ENCODE measurements at regions not wholly inside any gene's neighbourhood (a gene's known extent, or its start where the extent isn't known, plus 50 kb on each side); places are given as distances from the start of the nearest gene placed in this dataset.
"Not testable (repeated sequence)": the region's sequence is repeated elsewhere in the genome, so short reads cannot be mapped to it uniquely, and the experiment has no call there.

DNA sequence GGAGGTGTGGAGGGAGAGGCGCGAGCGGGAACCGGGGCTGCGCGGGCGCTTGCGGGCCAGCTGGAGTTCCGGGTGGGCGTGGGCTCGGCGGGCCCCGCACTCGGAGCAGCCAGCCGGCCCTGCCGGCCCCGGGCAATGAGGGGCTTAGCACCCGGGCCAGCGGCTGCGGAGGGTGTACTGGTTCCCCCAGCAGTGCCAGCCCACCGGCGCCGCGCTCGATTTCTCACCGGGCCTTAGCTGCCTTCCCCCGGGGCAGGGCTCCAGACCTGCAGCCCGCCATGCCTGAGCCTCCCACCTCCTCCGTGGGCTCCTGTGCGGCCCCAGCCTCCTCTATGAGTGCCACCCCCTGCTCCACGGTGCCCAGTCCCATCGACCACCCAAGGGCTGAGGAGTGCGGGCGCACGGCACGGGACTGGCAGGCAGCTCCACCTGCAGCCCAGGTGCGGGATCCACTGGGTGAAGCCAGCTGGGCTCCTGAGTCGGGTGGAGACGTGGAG, 141.4 kb downstream of the SPRY1 start:
- H3K9me3 ChIP-seq (ENCODE audit: control insufficient read depth in 1 of 2, low read length in 2 of 2); H3K36me3 ChIP-seq (ENCODE audit: insufficient read depth, low read length); H3K27me3 Mint-ChIP-seq; H3K36me3 Mint-ChIP-seq; intact Hi-C loops (cut with micrococcal nuclease); H3K4me1 Mint-ChIP-seq; CTCF ChIA-PET (ENCODE audit: partially characterized antibody); DNase-seq; H3K4me1 ChIP-seq (ENCODE audit: insufficient read depth, low read length); H3K4me3 Mint-ChIP-seq; H3K27ac Mint-ChIP-seq; H3K27ac ChIP-seq (ENCODE audit: low read depth, low read length); POLR2A ChIA-PET (ENCODE audit: partially characterized antibody); H3K4me3 ChIP-seq (ENCODE audit: low read length in 2 of 2); H3K27me3 ChIP-seq (ENCODE audit: insufficient read depth, low read length): not testable (repeated sequence)
- peaks cover 0 to 11% (median 0%) of the 10 kb centered on the region in 8 donors for H3K9me3 Mint-ChIP-seq

DNA sequence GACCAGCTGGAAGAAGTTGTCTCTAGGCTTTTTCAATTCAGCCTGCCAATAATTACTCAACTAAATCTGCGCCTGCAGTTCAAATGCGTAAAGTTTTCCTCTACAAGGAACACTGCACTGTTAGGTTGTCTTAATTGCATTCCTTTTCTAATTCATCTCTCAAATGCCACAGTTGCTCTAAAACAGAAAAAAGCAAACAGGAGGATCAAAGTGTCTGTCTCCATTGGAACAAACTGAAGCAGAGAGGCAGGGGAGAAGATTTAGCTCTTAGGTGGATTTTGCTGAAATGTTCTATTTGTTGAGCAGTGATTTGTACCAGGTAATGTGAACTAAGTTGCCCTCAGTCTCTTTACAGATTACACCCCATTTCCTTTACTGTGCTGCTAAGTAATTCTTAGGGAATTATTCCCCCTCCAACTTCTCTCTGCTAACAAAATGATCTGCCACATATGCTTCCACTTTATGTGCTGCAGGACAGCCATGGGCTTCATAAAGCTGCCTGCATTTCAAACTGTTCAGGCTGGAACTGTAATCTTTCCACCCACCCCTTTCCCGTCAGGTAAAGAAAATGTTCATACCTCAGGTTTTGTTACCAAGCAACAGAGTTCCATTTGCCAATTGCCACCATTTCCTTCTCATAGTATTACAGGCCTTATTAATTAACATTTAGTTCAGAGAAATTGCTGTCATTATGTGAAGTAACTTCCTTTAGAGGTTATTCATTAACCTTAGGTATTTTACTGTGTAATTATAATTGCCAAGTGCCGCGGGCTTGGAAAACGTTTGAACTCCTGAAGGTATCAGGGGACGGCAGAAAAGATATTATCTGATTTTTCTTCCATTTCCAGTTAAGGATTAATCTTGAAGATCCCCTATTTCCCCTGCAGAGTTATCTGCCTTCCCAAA, 149.3 kb downstream of the SPRY1 start:
- Histone ChIP-seq H3K4me1 (ENCODE audit: insufficient read depth, low read length) (no peaks in the 10 kb centered on the region), H3K27me3 (ENCODE audit: insufficient read depth, low read length) (no peaks in the 10 kb centered on the region), H3K9me3 (ENCODE audit: control insufficient read depth in 1 of 2, low read length in 2 of 2) (no peaks in the 10 kb centered on the region), H3K36me3 (ENCODE audit: insufficient read depth, low read length) (no peaks in the 10 kb centered on the region), H3K4me3 (ENCODE audit: low read length in 2 of 2) (no peak overlapping the region), H3K27ac (ENCODE audit: low read depth, low read length) (no peak overlapping the region)
- POLR2A ChIA-PET (ENCODE audit: partially characterized antibody) = no interaction called here
- H3K4me1 Mint-ChIP-seq = no peaks in the 10 kb centered on the region
- H3K36me3 Mint-ChIP-seq = no peaks in the 10 kb centered on the region
- H3K4me3 Mint-ChIP-seq = no peak overlapping the region
- peaks cover 0 to 11% (median 3%) of the 10 kb centered on the region in 8 donors for H3K9me3 Mint-ChIP-seq
- intact Hi-C loops (cut with micrococcal nuclease) = no loop called here
- H3K27me3 Mint-ChIP-seq = peaks cover 0 to 2% of the 10 kb centered on the region in 2 donors
- no peak overlapping the region for H3K27ac Mint-ChIP-seq
- CTCF ChIA-PET (ENCODE audit: partially characterized antibody) = interaction anchor here (1.1 kb wide), 1 partner anchor 19 kb away, joined by 4 read pairs; no protein-coding TSS in a partner anchor
- DNase-seq = no peak

DNA sequence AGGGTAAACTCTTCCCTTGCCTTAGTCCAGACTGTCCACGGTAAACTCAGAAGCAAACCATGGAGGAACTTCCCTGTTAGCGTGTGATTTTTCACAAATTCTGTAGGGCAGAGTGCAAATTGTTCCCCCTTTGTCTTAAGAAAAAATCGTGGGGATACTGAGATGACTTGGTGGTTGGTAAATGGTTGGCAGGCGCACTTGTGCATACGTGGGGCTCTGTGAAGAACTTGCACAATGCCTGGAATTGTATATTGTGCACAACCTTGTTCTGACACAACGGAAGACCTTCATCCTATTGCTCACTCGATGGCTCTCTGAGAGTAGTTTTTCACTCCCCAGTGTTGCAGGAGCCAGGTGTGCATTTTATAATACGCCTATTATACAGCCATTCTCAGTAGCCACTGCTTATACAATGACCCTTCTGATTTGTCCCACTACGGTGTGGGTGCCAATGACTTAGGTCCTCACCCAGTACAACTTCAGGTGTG, 150.0 kb downstream of the SPRY1 start:
- H3K9me3 ChIP-seq (ENCODE audit: control insufficient read depth in 1 of 2, low read length in 2 of 2) = no peaks in the 10 kb centered on the region
- no peak overlapping the region for H3K27ac Mint-ChIP-seq
- POLR2A ChIA-PET (ENCODE audit: partially characterized antibody) = no interaction called here

DNA sequence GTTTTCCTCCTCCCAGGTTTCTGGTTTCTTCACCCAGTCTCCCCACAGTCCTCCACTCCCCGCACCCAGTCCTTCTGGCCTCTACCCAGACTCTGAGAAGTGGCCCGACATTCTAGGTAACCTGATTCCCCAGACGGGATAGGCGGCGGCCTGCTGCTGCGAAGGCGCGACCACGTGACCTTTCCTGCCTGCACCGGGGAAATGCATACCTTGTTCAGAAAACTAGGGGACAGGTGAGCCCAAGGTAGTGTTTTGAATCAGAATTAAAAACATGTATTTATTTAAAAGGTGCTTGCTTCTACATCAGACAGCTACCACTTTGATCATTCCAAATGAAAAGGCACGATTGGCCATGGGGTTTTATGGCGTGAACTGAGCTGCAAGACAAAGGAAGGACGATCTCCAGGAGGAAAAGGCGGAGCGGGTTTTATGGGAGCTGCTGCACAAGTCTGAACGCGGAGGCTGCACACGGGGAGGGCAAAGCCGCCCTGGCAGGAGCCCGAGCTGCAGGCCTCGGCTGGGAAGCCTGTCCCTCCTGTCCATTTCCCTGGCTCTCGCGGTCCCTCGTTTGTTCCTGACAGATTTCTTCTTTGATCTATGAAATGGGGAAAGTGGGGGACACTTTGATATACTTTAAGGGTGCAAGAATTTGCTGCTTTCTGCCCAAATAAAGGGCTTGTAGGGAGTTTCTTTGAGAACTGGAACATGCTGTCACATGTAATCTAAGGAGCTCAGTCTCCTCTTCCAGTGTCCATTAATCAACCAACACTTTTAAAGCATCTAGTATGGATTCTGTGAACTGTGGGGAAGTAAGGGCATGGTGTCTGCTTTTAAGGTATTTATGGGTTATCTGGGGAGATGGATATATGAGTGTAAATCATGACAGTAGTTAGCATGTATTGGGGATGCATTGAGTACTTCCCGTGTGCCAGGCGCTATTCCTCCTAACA, 150.9 kb downstream of the SPRY1 start:
- intact Hi-C loops (cut with micrococcal nuclease) = no loop called here
- H3K27ac Mint-ChIP-seq = peak overlapping the region in 1 of 7 donors; percentile 20

More for the DNA sequence above, 150.0 kb downstream of the SPRY1 start:
- DNase-seq = no peak
- H3K9me3 Mint-ChIP-seq = peaks cover 0 to 11% (median 3%) of the 10 kb centered on the region in 8 donors
- no peaks in the 10 kb centered on the region for H3K27me3 ChIP-seq (ENCODE audit: insufficient read depth, low read length)
- H3K27me3 Mint-ChIP-seq = peaks cover 0 to 2% of the 10 kb centered on the region in 2 donors
- intact Hi-C loops (cut with micrococcal nuclease) = no loop called here
- H3K4me1 ChIP-seq (ENCODE audit: insufficient read depth, low read length) = no peaks in the 10 kb centered on the region
- H3K4me3 ChIP-seq (ENCODE audit: low read length in 2 of 2) = no peak overlapping the region
- no peak overlapping the region for H3K27ac ChIP-seq (ENCODE audit: low read depth, low read length)
- CTCF ChIA-PET (ENCODE audit: partially characterized antibody) = no interaction called here
- H3K36me3 Mint-ChIP-seq = no peaks in the 10 kb centered on the region
- H3K36me3 ChIP-seq (ENCODE audit: insufficient read depth, low read length) = no peaks in the 10 kb centered on the region
- H3K4me3 Mint-ChIP-seq = no peak overlapping the region
- H3K4me1 Mint-ChIP-seq = no peaks in the 10 kb centered on the region

DNA sequence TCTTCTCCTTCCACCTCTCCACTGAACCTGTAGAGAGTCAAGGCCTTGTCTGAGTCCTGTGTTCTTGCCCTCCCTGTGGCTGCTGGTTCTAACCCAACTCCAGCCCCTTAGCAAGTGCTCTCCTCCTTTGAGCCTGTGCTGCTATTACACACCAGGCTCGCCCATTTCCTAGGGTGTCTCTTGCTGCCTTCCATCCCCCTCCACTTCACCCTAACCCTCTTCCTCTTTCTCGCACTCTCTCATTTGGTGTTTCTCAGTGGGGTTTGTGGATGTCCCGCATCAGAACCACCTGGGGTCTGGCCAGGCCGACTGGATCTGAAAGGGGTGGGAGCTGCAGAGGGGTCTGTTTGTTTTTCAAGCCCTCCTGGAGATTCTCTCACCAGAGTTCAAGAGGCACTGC, 156.7 kb downstream of the SPRY1 start:
- no peak overlapping the region for H3K4me3 Mint-ChIP-seq
- H3K36me3 Mint-ChIP-seq = no peaks in the 10 kb centered on the region
- intact Hi-C loops (cut with micrococcal nuclease) = no loop called here
- Histone ChIP-seq H3K4me3 (ENCODE audit: low read length in 2 of 2) (no peak overlapping the region), H3K9me3 (ENCODE audit: control insufficient read depth in 1 of 2, low read length in 2 of 2) (no peaks in the 10 kb centered on the region), H3K27me3 (ENCODE audit: insufficient read depth, low read length) (no peaks in the 10 kb centered on the region), H3K27ac (ENCODE audit: low read depth, low read length) (no peak overlapping the region), H3K36me3 (ENCODE audit: insufficient read depth, low read length) (no peaks in the 10 kb centered on the region), H3K4me1 (ENCODE audit: insufficient read depth, low read length) (no peaks in the 10 kb centered on the region)
- ChIA-PET POLR2A (ENCODE audit: partially characterized antibody) (no interaction called here), CTCF (ENCODE audit: partially characterized antibody) (interaction anchor here (4.0 kb wide), 1 partner anchor 11 kb away, joined by 17 read pairs; no protein-coding TSS in a partner anchor)
- H3K4me1 Mint-ChIP-seq = no peaks in the 10 kb centered on the region
- H3K9me3 Mint-ChIP-seq = peaks cover 0 to 11% (median 3%) of the 10 kb centered on the region in 8 donors
- H3K27me3 Mint-ChIP-seq = peaks cover 0 to 2% of the 10 kb centered on the region in 2 donors
- no peak for DNase-seq
- H3K27ac Mint-ChIP-seq = peak overlapping the region in 1 of 7 donors; percentile 18

More for the DNA sequence above, 150.9 kb downstream of the SPRY1 start:
- no peaks in the 10 kb centered on the region for H3K27me3 ChIP-seq (ENCODE audit: insufficient read depth, low read length)
- H3K36me3 ChIP-seq (ENCODE audit: insufficient read depth, low read length) = no peaks in the 10 kb centered on the region
- Mint-ChIP-seq H3K4me3 (no peak overlapping the region), H3K36me3 (no peaks in the 10 kb centered on the region), H3K4me1 (no peaks in the 10 kb centered on the region), H3K9me3 (peaks cover 0 to 11% (median 3%) of the 10 kb centered on the region in 8 donors), H3K27me3 (peaks cover 0 to 2% of the 10 kb centered on the region in 2 donors)
- ChIA-PET CTCF (ENCODE audit: partially characterized antibody) (no interaction called here), POLR2A (ENCODE audit: partially characterized antibody) (no interaction called here)
- no peak for DNase-seq
- H3K4me1 ChIP-seq (ENCODE audit: insufficient read depth, low read length) = no peaks in the 10 kb centered on the region
- H3K27ac ChIP-seq (ENCODE audit: low read depth, low read length) = no peak overlapping the region
- no peak overlapping the region for H3K4me3 ChIP-seq (ENCODE audit: low read length in 2 of 2)
- no peaks in the 10 kb centered on the region for H3K9me3 ChIP-seq (ENCODE audit: control insufficient read depth in 1 of 2, low read length in 2 of 2)

DNA sequence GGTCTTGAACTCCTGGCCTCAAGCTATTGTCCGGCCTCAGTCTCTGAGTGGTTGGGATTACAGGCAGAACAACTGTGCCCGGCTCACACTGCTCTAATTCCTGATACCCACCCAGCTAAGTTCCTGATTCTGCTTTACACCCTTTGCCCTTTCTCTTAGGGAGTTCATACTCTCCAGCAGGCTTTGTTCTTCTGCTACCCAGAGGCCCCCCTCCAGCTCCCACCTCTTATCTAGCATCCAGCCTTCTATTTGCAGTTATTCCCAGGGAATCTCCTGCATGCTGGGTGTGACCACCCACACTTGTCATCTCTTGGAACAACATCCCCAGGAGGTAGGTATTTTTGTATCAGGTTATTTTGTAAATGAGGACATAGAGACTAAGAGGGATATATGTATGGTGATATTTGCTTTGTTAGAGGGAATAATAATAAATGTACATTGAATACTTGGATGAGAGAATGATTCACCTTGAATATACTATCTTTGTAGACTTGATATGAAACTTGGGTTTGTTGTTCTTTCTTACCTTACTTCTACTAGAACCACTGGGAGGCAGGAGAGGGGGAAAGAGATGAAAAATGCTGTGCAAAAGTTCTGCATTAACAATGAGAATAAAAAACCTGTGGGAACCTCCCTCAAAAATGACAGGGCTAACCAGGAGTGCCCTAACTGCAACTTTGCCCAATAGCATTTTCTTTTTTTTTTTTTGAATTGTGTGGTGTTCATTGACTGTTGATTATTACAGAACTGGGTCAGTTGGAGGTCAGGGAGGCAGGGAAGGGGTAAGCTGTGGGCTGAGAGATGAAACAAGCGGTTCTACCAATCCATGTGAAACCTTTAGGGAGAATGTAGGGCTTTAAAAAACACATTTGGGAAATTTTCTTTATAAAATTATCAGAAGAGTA, 157.4 kb downstream of the SPRY1 start:
- H3K27me3 ChIP-seq (ENCODE audit: insufficient read depth, low read length) = no peaks in the 10 kb centered on the region
- H3K36me3 ChIP-seq (ENCODE audit: insufficient read depth, low read length) = no peaks in the 10 kb centered on the region
- intact Hi-C loops (cut with micrococcal nuclease) = no loop called here
- H3K27ac Mint-ChIP-seq = no peak overlapping the region
- no peaks in the 10 kb centered on the region for H3K4me1 Mint-ChIP-seq
- no peaks in the 10 kb centered on the region for H3K4me1 ChIP-seq (ENCODE audit: insufficient read depth, low read length)
- peaks cover 0 to 2% of the 10 kb centered on the region in 2 donors for H3K27me3 Mint-ChIP-seq
- H3K4me3 Mint-ChIP-seq = no peak overlapping the region
- no peak overlapping the region for H3K27ac ChIP-seq (ENCODE audit: low read depth, low read length)
- CTCF ChIA-PET (ENCODE audit: partially characterized antibody) = interaction anchor here (4.0 kb wide), 1 partner anchor 10 kb away, joined by 17 read pairs; no protein-coding TSS in a partner anchor
- POLR2A ChIA-PET (ENCODE audit: partially characterized antibody) = no interaction called here
- H3K9me3 Mint-ChIP-seq = peaks cover 0 to 11% (median 3%) of the 10 kb centered on the region in 8 donors
- H3K9me3 ChIP-seq (ENCODE audit: control insufficient read depth in 1 of 2, low read length in 2 of 2) = no peaks in the 10 kb centered on the region
- H3K4me3 ChIP-seq (ENCODE audit: low read length in 2 of 2) = no peak overlapping the region
- DNase-seq = no peak
- no peaks in the 10 kb centered on the region for H3K36me3 Mint-ChIP-seq
